Prostate gland (tissue), 2 donors: ENCODE measurements at regions not wholly inside any gene's neighbourhood (a gene's known extent, or its start where the extent isn't known, plus 50 kb on each side); places are given as distances from the start of the nearest gene placed in this dataset.

ENCODE experiments used
- DNase-seq: peaks from one replicate; pipeline ENCODE4 v3.0.0-alpha.2; 2019; ENCODE audit warnings: low spot score
- H3K27ac ChIP-seq, 2 donors: fragments of 200-600 bp; sonication (generic); 2 replicates each; pipeline ENCODE4 v1.5.1; 2017 to 2019
- H3K27me3 ChIP-seq: fragments of 200-600 bp; sonication (generic); replicated peaks from 2 replicates; pipeline ENCODE4 v1.5.1; 2019; ENCODE audit not compliant: insufficient read depth
- H3K36me3 ChIP-seq, 2 donors: fragments of 200-600 bp; sonication (generic); 1 replicate in 1 of 2; 2 replicates in 1 of 2; pipeline versions ENCODE4 v1.5.1 to v1.8.1; 2017 to 2019
- H3K4me1 ChIP-seq: fragments of 200-600 bp; sonication (generic); replicated peaks from 2 replicates; pipeline ENCODE4 v1.5.1; 2019
- H3K4me3 ChIP-seq, 2 donors: fragments of 200-600 bp; sonication (generic); 2 replicates each; pipeline ENCODE4 v1.5.1; 2017 to 2019
- H3K9me3 ChIP-seq: fragments of 200-600 bp; sonication (generic); 2 replicates; pipeline ENCODE4 v1.5.1; 2017
- POLR2A ChIP-seq: fragments of 450-650 bp; IDR thresholded peaks from one replicate; pipeline ENCODE4 v1.6.1; 2016; ENCODE audit warnings: antibody characterized with exemption, mild to moderate bottlenecking
- POLR2AphosphoS5 ChIP-seq: sonication (generic); formaldehyde crosslinking; IDR thresholded peaks from one replicate; pipeline ENCODE4 v1.6.1; 2017; ENCODE audit warnings: antibody characterized with exemption
- WGBS: methylation state at CpG from one replicate; pipeline ENCODE4 v1.1.5; 2018; 5-methylcytosine and 5-hydroxymethylcytosine counted together
- intact Hi-C: fragments of 100-400 bp; cut with DNase I; formaldehyde crosslinking; loops from one replicate; pipeline ENCODE4 v1.14.2; 2022
- TF ChIP-seq, protein P1 (sequence below), 4 experiments: fragments of 200-600 bp in 2 of 4; fragments of 450-650 bp in 2 of 4; sonication (generic) in 2 of 4; IDR thresholded peaks; 1 replicate in 3 of 4; 2 replicates in 1 of 4; pipeline ENCODE4 v1.5.1; 2016 to 2019; ENCODE audit warnings: antibody characterized with exemption in 4 of 4, mild to moderate bottlenecking in 2 of 4, moderate library complexity in 2 of 4

DNA sequence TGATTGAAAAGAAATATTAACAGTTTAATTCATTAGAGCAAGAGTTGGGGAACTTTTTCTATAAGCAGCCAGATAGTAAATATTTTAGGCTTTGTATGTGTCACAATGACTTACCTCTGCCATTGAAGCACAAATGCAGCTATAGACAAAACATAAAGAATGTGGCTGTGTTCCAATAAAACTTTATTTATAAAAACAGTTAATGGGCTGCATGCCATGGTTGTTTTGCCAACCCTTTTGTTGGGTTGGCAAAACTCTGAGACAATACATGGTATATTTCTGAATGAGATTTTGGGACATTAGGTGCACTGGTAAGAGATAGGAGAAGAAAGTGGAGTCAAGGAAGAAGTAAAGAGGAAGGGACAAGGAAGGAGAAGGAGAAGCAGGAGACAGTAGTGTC is 61.8 kb upstream of the CERS6 start:
- DNase-seq: no peak
- no peaks in the 10 kb centered on the region for H3K9me3 ChIP-seq
- intact Hi-C loops: no loop called here
- no peaks in the 10 kb centered on the region for H3K4me1 ChIP-seq
- no peaks in the 10 kb centered on the region for H3K27me3 ChIP-seq
- no peak overlapping the region for H3K4me3 ChIP-seq
- no peaks in the 10 kb centered on the region for H3K36me3 ChIP-seq
- H3K27ac ChIP-seq: no peak overlapping the region
- no peak for TF ChIP-seq POLR2A
- TF ChIP-seq, protein P1, sequence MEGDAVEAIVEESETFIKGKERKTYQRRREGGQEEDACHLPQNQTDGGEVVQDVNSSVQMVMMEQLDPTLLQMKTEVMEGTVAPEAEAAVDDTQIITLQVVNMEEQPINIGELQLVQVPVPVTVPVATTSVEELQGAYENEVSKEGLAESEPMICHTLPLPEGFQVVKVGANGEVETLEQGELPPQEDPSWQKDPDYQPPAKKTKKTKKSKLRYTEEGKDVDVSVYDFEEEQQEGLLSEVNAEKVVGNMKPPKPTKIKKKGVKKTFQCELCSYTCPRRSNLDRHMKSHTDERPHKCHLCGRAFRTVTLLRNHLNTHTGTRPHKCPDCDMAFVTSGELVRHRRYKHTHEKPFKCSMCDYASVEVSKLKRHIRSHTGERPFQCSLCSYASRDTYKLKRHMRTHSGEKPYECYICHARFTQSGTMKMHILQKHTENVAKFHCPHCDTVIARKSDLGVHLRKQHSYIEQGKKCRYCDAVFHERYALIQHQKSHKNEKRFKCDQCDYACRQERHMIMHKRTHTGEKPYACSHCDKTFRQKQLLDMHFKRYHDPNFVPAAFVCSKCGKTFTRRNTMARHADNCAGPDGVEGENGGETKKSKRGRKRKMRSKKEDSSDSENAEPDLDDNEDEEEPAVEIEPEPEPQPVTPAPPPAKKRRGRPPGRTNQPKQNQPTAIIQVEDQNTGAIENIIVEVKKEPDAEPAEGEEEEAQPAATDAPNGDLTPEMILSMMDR (IDR thresholded peaks at IDR 0.05): no peak
- TF ChIP-seq POLR2AphosphoS5: no peak

DNA sequence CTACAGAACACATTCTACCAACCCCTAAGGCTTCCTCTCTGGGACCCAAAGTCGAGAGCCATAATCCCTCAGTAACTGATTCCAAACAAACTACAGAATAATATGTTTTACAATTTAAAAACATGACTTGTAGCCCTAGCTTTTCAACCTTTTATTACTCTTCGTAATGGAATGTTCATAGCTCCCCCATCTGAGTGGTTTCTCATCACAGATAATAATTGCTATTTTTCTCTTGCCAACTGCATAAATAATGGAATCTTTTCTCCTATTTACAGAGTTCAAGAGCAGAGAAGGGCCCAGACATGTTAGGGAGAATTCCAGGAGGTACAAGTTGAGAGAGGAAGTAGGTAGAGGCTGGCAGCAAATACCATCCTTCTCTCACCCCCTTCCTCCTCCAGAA is 59.9 kb upstream of the CERS6 start:
- WGBS: 25% methylated on average over 2 of the region's 2 CpGs
- no peaks in the 10 kb centered on the region for H3K27me3 ChIP-seq
- no peak for DNase-seq
- H3K9me3 ChIP-seq: no peaks in the 10 kb centered on the region
- no peak overlapping the region for H3K4me3 ChIP-seq
- intact Hi-C loops: no loop called here
- H3K4me1 ChIP-seq: no peaks in the 10 kb centered on the region
- H3K27ac ChIP-seq: no peak overlapping the region
- no peak for TF ChIP-seq POLR2AphosphoS5
- TF ChIP-seq POLR2A: no peak
- TF ChIP-seq, protein P1 (IDR thresholded peaks at IDR 0.05): no peak
- no peaks in the 10 kb centered on the region for H3K36me3 ChIP-seq

DNA sequence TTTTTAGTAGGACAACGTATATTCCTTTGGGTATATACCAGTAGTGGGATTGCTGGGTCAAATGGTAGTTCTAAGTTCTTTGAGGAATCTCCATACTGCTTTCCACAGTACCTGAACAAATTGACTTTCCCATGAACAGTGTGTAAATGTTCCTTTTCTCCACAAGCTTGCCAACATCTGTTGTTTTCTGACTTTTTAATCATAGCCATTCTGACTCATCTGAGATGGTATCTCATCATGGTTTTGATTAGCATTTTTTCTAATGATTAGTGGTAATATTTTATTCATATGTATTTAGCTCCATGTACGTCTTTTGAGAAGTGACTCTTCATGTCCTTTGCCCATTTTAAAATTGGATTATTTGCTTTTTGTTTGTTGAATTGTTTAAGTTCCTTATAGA is 58.4 kb upstream of the CERS6 start:
- H3K9me3 ChIP-seq: no peaks in the 10 kb centered on the region
- 90% methylated on average over 2 of the region's 2 CpGs for WGBS
- TF ChIP-seq POLR2A (no peak), POLR2AphosphoS5 (no peak)
- TF ChIP-seq, protein P1 (IDR thresholded peaks at IDR 0.05): no peak
- intact Hi-C loops: no loop called here
- H3K4me1 ChIP-seq: no peaks in the 10 kb centered on the region
- no peak overlapping the region for H3K27ac ChIP-seq
- H3K4me3 ChIP-seq: no peak overlapping the region
- no peaks in the 10 kb centered on the region for H3K27me3 ChIP-seq
- H3K36me3 ChIP-seq: no peaks in the 10 kb centered on the region
- DNase-seq: no peak

DNA sequence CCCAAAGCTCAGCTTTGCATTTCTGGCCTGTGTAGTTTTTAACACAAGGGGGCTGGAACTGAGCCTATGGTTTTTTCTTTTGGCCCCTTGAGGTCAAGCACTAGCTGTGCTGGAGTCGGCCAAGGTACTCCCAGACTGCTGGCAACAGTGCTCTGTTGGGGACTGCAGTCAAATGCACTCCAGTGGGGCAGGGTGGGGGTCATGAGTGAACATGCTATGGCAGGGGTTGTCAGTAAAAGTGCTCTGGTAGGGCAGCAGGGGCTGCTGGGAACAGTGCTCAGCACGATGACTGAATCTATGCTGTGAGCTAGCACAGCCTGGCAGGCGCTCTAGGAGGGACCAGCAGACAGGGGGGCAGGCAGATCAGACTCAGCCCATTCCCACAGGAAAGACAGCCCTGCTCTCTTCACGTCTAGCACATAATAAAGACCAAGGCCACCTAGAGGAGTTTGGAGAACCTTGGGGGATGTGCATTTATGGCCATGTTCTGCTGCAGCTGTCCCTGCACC is 55.0 kb upstream of the CERS6 start:
- no peak for DNase-seq
- H3K27me3 ChIP-seq: no peaks in the 10 kb centered on the region
- H3K4me1 ChIP-seq: no peaks in the 10 kb centered on the region
- no peak overlapping the region for H3K27ac ChIP-seq
- TF ChIP-seq POLR2A: no peak
- no peak for TF ChIP-seq POLR2AphosphoS5
- TF ChIP-seq, protein P1 (IDR thresholded peaks at IDR 0.05): no peak
- H3K9me3 ChIP-seq: no peaks in the 10 kb centered on the region
- intact Hi-C loops: no loop called here
- 88% methylated on average over 4 of the region's 4 CpGs for WGBS
- H3K4me3 ChIP-seq: no peak overlapping the region
- no peaks in the 10 kb centered on the region for H3K36me3 ChIP-seq

DNA sequence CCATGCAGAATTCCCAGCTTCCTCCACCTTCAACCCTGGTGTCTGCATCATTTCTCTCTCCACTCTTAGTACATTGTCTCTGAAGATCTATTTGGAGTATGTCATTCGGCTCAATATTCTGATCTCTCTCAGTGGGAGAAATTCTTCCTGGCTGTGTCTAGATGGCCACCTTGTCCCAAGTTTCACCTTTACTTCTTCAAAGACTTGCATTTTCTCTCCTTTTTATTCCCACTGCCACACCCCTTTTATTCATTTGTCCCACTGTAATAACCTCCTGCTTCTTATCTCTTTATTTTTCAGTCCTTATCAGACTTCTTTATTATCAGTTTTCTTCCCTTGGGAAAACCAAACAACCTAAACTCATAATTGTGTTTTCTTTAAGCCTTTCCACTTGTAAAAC is 54.3 kb upstream of the CERS6 start:
- Histone ChIP-seq H3K4me3 (no peak overlapping the region), H3K36me3 (no peaks in the 10 kb centered on the region), H3K27ac (no peak overlapping the region), H3K9me3 (no peaks in the 10 kb centered on the region), H3K4me1 (no peaks in the 10 kb centered on the region), H3K27me3 (no peaks in the 10 kb centered on the region)
- TF ChIP-seq POLR2AphosphoS5 (no peak), POLR2A (no peak)
- TF ChIP-seq, protein P1 (IDR thresholded peaks at IDR 0.05): no peak
- no peak for DNase-seq
- intact Hi-C loops: no loop called here
- 86% methylated on average over 1 of the region's 1 CpG for WGBS
